ENCODE measurements at regions not wholly inside any gene's neighbourhood (a gene's known extent, or its start where the extent isn't known, plus 50 kb on each side); places are given as distances from the start of the nearest gene placed in this dataset.

DNA sequence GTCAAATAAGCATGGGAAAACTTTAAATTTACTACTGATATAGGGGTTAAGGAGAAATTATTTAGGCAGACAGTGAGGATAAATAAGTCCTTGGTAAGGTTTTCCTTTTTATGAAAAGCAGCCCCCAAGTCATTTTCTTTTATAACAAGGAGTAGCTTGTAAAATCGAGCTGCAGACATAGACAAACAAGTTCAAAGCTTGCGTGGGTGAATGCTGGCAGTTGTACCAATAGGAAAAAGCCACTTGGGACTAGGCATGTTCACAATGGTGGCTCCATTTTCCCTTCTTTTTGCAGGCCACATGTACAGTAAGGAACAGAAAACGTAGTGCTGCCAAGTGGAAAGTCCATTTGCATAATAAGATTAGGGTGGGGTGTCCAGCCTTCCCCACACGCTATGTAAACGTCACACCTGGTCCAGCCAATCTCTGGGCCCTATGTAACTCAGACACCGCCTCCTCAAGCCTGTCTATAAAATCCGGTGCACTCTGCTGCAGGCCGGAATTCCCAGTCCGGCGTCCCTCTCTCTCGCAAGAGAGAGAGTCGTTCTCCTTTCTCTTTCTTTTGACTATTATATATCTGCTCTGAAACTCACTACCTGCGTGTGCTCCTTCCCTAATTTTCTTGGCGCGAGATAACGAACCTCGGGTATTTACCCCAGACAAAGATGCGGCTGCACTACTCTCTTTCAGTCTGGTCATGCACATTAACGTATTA lies 217.1 kb upstream of the MAN1A1 start (continued):
- TF ChIP-seq, protein P1, sequence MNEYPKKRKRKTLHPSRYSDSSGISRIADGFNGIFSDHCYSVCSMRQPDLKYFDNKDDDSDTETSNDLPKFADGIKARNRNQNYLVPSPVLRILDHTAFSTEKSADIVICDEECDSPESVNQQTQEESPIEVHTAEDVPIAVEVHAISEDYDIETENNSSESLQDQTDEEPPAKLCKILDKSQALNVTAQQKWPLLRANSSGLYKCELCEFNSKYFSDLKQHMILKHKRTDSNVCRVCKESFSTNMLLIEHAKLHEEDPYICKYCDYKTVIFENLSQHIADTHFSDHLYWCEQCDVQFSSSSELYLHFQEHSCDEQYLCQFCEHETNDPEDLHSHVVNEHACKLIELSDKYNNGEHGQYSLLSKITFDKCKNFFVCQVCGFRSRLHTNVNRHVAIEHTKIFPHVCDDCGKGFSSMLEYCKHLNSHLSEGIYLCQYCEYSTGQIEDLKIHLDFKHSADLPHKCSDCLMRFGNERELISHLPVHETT (CRISPR knock-in tag; conservative IDR thresholded peaks at IDR 0.05 in 1 of 2, IDR thresholded peaks at IDR 0.05 in 1 of 2): no peak
- TF ChIP-seq ZKSCAN8 (CRISPR knock-in tag; IDR thresholded peaks at IDR 0.05): no peak
- peak in 1 of 2 experiments; percentile 31; a peak in 1 of 4 replicates for TF ChIP-seq HDAC1 (IDR thresholded peaks at IDR 0.05)
- TF ChIP-seq ZNF184 (CRISPR knock-in tag; IDR thresholded peaks at IDR 0.05): no peak
- no peak for TF ChIP-seq RFX7 (CRISPR knock-in tag; IDR thresholded peaks at IDR 0.05)
- TF ChIP-seq, protein P2, sequence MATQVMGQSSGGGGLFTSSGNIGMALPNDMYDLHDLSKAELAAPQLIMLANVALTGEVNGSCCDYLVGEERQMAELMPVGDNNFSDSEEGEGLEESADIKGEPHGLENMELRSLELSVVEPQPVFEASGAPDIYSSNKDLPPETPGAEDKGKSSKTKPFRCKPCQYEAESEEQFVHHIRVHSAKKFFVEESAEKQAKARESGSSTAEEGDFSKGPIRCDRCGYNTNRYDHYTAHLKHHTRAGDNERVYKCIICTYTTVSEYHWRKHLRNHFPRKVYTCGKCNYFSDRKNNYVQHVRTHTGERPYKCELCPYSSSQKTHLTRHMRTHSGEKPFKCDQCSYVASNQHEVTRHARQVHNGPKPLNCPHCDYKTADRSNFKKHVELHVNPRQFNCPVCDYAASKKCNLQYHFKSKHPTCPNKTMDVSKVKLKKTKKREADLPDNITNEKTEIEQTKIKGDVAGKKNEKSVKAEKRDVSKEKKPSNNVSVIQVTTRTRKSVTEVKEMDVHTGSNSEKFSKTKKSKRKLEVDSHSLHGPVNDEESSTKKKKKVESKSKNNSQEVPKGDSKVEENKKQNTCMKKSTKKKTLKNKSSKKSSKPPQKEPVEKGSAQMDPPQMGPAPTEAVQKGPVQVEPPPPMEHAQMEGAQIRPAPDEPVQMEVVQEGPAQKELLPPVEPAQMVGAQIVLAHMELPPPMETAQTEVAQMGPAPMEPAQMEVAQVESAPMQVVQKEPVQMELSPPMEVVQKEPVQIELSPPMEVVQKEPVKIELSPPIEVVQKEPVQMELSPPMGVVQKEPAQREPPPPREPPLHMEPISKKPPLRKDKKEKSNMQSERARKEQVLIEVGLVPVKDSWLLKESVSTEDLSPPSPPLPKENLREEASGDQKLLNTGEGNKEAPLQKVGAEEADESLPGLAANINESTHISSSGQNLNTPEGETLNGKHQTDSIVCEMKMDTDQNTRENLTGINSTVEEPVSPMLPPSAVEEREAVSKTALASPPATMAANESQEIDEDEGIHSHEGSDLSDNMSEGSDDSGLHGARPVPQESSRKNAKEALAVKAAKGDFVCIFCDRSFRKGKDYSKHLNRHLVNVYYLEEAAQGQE (IDR thresholded peaks at IDR 0.05; ENCODE audit: borderline replicate concordance): peak; percentile 95
- TF ChIP-seq, protein P2 (CRISPR knock-in tag; IDR thresholded peaks at IDR 0.05; ENCODE audit: low read depth): no peak
- TF ChIP-seq, protein P3, sequence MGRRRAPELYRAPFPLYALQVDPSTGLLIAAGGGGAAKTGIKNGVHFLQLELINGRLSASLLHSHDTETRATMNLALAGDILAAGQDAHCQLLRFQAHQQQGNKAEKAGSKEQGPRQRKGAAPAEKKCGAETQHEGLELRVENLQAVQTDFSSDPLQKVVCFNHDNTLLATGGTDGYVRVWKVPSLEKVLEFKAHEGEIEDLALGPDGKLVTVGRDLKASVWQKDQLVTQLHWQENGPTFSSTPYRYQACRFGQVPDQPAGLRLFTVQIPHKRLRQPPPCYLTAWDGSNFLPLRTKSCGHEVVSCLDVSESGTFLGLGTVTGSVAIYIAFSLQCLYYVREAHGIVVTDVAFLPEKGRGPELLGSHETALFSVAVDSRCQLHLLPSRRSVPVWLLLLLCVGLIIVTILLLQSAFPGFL (CRISPR knock-in tag; IDR thresholded peaks at IDR 0.05): no peak
- TF ChIP-seq ZNF696 (CRISPR knock-in tag; conservative IDR thresholded peaks at IDR 0.05): no peak
- TF ChIP-seq TGIF2 (CRISPR knock-in tag; IDR thresholded peaks at IDR 0.05): no peak
- no peak for TF ChIP-seq YY1 (IDR thresholded peaks at IDR 0.05; ENCODE audit: borderline replicate concordance in 1 of 3, control insufficient read depth in 1 of 3, extremely low read depth in 1 of 3, insufficient read depth in 3 of 3, insufficient read length in 1 of 3, insufficient replicate concordance in 2 of 3, low read depth in 1 of 3, low read length in 2 of 3)
- TF ChIP-seq NR2C2 (CRISPR knock-in tag; IDR thresholded peaks at IDR 0.05): no peak
- no peak for TF ChIP-seq NR2C2 (tag; IDR thresholded peaks at IDR 0.05)
- no peak for TF ChIP-seq KDM2B (CRISPR knock-in tag; IDR thresholded peaks at IDR 0.05)
- no peak for TF ChIP-seq ZNF431 (CRISPR knock-in tag; IDR thresholded peaks at IDR 0.05)
- TF ChIP-seq POLR2A (conservative IDR thresholded peaks at IDR 0.05): peak; percentile 96
- TF ChIP-seq FOXJ3 (CRISPR knock-in tag; IDR thresholded peaks at IDR 0.05): no peak
- TF ChIP-seq CTBP1 (IDR thresholded peaks at IDR 0.05; ENCODE audit: borderline replicate concordance): peak; percentile 35; the same call in 1 of the 2 replicates
- TF ChIP-seq HIVEP1 (CRISPR knock-in tag; IDR thresholded peaks at IDR 0.05): no peak
